Stimulated activated CD4-positive, alpha-beta T cell treated with anti-CD3 and anti-CD28 coated beads, Interleukin-1b, Interleukin-23, amount 100 ng/mL, for 48 hours (primary cell): ENCODE measurements at regions not wholly inside any gene's neighbourhood (a gene's known extent, or its start where the extent isn't known, plus 50 kb on each side); places are given as distances from the start of the nearest gene placed in this dataset.
"Not testable (repeated sequence)": the region's sequence is repeated elsewhere in the genome, so short reads cannot be mapped to it uniquely, and the experiment has no call there.

Source experiments
- DNase-seq: peaks from one replicate; pipeline ENCODE4 v3.0.0-alpha.2; 2020

DNA sequence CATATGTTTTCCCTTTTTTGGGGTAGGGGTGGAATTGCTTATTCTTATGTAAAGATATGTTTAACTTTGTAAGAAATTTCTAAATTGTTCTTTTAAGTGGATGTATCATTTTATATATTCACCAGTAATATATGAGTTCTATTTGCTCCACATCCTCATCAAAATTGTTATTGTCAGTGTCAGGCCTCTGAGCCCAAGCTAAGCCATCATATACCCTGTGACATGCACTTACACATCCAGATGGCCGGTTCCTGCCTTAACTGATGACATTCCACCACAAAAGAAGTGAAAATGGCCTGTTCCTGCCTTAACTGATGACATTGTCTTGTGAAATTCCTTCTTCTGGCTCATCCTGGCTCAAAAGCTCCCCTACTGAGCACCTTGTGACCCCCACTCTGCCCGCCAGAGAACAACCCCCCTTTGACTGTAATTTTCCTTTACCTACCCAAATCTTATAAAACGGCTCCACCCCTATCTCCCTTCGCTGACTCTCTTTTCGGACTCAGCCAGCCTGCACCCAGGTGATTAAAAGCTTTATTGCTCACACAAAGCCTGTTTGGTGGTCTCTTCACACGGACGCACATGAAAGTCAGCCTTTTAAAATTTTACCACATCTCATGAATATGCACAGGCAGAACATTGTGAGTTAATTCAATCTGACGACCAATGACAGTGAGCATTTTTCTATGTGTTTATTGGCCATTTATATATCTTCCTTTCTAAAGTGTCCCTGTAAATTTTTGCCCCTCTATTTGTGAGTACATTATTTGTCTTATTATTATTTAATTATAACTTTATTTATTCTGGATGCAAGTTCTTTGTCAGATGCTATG is 176.8 kb downstream of the CDC14C start:
- DNase-seq, result not testable (repeated sequence)

DNA sequence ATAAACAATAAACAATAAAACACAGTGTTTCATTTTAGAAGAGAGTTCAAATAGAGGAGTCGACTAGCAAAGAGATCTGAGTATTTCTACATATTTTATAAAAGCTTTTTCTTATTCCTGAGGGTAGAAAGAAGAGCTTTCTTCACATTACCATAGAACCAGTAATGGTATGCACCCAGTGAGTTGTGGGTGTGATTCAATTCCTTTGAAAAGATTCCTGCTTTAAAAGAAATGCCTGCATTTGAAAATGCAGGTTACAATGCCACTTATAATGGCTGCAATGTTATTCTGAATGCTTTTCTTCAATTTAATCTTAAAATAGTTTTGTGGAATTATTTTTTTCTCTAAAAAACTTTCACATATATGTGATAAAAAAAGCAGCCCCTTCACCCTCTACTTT is 178.1 kb downstream of the CDC14C start:
- DNase-seq, result no peak

DNA sequence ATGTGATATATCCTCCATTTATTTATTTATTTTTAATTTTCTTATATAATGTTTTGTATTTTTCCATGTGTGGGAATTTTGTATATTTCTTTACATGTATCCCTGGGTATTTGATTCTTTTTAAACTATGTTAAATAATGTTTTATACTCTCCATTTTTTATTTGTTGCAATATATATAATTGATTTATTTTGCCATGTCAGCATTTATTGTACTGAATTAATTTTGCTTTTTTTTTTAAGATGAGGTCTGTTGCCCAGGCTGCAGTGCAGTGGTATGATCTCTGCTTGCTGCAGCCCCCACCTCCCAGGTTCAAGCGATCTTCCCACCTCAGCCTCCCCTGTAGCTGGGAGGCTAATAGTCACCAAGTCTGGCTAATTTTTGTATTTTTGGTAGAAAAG is 187.4 kb downstream of the CDC14C start:
- no peak for DNase-seq

DNA sequence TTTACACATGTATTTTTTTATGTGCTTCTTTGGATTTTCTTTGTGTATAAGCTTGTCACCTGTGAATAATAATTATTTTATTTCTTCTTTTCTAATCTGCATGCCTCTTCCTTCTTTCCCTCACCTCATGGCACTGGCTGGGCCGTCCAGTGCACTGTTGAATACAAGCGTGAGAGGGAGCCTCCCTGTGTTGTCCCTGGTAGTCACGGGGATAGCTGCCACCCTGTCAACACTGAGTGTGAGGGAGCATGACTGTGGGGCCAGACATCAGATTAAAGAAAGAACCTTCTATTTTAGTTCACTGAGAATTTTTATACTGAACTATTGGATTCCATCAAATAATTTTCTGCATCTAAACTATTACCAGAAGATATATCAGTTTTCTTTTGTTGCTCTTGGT is 187.9 kb downstream of the CDC14C start:
- DNase-seq, result no peak

DNA sequence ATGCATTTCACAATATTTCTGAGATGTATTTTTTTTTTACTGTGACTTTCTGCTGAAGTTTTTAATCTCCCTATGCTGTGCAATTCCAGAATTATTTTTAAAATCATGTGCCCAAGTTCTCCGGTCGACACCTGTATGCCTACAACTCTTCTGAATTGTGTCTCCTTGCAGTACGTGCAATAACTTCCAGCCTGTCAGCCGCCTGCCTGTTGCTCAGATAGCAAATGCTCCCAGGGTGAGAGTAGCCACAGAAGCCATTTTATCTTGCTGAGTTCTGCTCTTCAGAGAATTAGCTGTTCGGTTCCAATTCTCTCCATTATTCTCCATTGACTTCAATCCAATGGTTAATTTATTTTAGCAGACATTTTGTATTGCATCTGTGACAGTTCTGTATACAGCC is 188.3 kb downstream of the CDC14C start:
- DNase-seq, result no peak

DNA sequence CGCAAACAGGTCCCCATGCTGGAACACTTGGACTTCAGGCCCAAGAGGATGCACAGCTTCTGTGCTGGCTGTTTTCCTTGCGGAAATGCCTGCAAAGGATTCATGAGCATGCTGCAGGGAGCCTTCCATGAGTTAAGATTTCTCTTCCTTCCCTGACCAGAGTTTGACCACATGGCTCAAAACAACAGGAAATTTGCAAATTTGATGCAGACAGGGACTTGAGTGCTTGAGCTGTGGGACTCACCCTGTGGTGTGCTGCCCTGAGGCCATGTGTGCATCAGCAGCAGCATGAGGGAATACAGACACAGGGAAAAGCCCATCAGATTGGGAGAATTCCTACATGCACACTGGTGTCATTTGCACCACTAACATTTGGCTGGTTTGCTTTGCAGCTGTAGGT is 195.4 kb downstream of the CDC14C start:
- DNase-seq, result no peak

DNA sequence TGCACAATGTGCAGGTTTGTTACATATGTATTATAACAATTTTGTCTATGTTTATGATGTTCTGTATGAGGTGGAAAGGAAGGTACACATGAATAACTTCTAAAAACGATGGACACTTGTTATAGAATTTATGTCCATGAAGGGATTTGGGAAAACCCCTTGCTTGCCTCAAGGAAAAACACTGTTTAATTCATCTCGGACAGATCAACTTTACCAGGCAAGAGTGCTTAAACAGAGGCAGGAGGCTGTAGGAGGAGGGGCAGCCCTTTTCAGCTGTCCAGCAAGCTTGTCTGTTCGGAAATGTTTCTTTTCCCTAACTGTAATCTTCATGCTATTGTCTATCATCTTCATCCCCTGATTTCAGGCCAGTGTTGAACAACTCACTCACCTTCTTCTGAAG is 200.9 kb downstream of the CDC14C start:
- no peak for DNase-seq

DNA sequence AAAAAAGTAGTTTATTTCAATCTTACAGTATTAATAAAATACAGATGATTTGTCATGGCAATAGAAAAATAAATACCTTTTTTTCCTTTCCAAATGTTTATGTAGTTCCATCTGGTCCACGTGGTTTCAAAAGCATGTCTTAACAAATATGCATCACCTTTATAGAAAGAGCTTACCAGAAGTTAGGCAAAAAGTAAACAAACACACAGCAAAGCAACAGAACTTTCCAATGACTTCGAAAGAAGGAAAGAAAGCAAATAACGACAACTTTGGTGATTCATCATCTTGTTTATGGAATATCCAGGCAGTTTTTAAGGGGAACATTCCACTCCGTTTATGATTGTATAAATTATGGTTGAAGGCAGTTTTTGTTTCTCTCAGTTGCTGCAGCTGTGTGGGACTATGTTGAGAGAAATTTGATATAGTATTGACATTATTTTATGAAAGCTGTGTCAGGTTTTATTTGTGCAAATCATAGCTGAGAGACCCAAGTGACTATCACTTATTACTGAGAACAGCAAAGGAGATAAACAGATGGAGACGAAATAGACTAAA is 203.1 kb downstream of the CDC14C start:
- no peak for DNase-seq

DNA sequence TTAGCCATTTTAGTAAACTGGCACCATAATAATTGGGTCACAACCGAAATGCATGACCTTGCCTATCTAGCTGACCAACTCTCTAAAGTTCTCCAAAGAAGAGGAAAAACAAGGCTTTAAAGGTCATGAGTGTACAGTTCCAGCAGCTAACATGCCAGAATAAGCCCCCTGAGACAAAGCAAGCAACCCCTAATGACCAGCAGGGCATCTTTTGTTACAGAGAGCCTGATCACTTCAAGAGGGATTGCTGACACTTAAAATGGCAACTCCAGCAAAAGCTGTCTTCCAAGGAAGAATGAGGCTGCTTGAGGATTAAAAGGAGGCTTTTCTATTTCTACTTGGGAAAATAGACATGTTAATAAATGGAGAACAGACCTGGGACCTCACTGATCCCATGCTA is 213.6 kb downstream of the CDC14C start:
- DNase-seq, result no peak

DNA sequence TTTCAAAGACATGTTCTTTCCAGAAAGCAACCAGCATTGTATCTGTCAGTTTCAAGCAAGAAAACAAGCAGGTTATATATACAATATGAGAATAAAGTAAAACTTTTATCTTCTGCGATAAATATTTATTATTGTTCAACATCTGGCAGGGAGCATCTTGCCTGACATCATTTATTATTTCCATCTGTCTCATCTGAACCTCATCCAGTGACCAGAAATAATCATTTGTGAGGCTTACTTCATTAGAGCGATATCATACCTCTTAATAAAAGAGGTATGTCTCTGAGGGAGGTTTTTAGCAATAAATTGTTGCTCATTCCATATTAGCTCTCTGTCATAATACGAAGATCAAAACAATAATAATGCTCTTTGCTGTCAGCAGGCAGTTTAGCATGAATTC is 226.1 kb downstream of the CDC14C start:
- no peak for DNase-seq

DNA sequence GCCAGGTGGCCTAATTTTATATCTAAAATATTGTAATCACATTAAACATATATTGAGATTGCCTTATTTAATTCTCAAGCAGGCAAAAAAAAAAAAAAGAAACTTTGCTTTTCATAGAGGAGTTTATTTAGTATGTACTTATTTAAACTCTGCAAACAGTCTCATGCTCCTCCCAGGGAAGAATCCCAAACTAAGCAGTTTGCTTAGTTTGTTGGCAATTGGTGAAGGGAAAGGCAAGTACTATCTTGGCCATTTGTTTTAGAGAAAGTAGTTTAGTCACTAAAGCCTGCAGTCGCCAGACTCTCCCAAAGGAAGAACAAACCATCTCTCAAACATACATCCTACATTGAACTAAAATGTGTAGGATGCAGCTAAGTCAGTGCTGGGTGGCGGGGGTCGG is 226.8 kb downstream of the CDC14C start:
- DNase-seq, result no peak

DNA sequence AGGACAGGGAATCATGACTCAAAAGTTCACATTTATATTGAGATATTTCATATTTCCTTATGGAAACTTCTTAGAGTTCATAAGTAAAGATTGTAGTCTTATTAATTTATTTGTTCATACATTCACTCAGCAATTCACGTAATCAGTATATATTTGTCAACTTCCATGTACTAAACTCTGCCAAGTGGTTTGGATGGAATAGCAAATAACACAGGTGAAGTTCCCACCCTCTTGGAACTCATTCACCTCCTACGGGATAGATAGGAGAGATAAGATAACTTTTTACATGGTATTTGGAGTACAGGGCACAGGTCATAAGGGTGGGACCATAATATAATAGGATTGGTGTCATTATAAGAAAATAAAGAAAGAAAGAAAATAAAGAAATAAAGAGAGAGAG is 234.0 kb downstream of the CDC14C start:
- no peak for DNase-seq

DNA sequence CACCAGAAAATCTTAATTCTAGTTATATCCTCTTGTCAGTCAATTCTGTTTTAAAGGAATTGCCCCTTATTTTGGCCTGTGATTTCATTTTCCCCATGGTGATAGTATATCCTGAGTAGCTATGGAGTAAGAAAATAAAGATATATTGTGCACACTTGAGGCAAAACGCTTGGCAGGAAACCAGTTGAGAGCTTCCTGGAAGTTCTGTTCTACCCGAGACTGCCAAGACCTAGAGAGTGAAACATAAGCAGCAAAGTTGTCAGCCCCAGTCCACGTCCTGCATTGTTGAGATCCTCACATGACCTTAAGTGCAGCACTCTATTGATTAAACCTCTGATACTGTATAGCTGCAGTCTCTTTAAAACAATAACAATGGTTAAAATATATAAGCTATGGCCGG is 235.2 kb downstream of the CDC14C start:
- DNase-seq, result no peak

DNA sequence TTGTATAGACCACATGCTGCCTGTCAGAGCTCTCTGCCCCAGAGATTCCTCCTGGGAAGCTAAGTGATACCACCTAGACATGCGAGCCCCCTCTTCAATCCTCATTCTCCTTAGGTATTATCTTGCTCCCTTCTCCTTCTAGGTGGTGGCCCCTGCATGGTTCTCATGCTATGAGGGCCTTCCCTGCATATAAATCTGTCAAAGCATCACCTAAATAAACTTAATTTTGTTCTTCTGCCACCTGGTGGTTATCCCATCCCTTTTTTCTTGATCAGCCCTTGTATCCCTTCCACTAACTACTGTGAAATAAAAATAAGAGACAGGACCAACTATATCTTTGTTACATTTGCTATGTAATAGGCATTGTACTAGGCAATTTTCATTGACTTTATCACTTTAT is 242.1 kb downstream of the CDC14C start:
- no peak for DNase-seq

DNA sequence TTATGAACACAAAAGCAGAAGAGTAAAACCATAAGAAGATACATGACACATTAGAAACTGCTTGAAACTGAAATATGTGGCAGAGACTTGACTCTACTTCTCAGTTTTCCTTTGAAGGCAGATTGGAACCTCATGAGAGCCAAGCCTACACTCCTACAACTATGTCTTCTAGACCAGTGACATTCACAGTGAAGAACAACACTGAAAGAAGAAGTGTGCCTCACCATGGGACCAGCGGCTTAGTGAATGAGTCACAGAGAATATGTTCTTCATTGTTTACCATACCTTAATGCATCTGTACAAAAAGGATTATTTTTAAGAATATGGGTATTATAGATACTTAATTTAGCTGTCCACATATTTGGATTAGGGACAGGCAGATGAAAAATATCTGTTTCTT is 248.3 kb downstream of the CDC14C start:
- DNase-seq, result no peak

DNA sequence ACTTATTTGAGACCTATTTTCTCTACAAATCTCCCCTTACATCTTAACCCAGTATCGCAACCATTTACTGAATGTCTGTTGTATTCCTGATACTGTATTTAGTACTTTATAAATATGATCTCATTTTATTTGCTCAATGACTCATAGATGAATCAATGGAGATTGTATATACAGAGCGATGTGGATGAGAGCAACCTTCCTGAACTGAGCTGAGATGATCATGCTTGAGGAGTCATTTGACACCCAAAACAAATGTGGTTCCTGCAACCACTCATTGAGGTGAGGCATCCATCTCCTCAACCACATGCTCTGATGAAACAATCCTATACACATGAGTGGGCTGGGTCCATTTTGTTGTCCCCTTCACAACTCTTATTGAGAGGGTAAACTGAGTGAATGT is 250.0 kb downstream of the CDC14C start:
- DNase-seq, result no peak

DNA sequence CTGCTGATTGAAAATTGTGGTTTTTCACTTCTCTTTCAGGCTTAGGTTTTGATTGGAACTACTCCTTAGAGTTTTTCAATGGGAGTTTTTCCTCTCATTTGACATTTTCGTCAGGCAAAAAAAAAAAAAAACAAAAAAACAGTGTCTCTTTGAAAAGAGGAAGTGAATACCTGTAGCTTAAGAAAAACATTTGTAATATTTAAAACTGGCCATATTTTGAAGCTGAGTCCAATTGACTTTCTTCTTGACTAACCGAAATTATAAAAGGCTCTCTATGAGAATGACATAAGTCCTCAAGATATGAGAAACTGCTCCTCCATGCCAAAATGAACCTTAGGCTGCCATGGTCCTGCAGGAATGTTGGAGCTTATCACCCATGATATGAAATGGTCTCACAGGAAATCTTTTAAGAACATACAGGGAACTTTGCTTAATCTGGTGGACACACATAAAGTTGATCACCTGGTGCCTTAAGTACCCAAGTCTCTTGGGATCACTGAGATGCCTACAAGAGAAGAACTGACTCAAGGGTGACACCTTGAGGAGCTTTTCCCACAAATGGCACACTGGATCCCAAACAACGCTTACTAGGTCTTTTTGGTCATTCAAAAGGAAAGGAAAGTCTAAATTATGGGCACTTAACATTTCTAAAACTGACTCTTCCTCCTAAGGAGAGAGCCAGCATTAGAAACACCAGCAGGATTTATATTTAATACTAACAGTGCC is 263.4 kb downstream of the CDC14C start:
- no peak for DNase-seq

DNA sequence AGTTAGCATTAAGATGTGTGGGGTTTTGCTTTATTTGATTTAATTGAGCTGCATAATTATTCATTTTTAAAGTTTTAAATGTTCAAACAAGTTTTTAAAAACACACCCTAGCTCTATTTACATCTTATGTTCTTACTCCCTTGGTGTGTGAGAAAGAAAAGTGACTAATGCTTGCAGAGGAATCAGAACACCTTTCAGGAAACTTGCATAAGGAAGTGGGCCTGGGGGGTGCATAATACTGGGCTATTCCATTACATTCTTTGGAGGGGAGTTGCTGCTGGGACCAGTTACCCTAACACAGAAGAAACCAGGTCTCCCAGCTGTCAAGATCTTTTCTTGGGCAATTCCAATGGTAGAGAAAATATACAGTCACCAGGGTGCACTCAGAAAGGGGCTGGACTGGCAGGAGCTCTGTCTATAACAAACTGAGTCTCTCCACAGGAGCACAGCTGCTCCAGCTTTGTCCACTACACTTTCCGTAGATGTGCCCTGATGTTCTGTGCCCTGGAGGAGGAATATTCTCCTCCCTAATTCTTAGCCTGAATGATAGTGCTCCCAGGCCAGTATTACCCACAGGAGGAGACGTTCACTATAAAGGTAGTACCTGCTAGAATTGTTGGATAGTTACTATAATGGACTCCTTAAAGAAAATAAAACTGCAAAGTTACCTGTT is 304.2 kb downstream of the CDC14C start:
- no peak for DNase-seq

DNA sequence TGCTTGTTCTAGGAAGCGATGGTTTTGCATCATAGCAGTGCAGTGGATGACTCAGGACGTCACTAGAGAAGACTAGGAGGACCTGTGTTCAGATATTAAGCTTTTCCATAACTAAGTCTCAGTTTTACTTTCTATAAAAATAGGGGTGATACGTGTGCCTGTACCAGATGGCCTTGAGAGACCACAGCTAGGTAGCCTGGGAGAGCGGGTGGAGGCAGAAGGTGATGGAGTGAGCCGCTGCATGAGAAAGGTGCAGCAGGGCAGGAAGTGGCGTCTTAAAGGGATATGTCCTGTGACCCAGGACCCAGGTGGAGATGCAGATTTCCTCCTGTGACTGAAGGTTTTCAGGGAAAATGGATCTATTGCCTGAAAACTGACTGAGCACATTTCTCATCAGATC is 304.9 kb downstream of the CDC14C start:
- no peak for DNase-seq

DNA sequence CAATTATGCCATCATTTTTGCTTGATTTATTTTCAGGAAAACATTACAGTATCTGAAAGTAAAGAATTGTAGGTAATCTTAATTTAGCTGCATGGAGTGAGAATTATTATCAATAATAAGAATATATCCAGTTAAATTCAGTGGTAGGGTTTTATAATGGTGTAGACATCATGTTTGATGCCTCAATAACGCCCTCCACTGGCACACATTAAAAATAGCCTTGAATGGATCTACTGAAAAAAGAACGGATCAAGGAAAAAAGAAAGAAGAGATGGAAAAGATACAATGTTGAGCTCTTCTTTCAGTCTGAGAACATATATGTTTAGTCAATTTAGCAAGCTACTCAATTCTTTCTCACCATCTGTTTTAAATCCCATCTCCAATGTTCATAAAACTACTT is 319.2 kb downstream of the CDC14C start:
- DNase-seq, result no peak

DNA sequence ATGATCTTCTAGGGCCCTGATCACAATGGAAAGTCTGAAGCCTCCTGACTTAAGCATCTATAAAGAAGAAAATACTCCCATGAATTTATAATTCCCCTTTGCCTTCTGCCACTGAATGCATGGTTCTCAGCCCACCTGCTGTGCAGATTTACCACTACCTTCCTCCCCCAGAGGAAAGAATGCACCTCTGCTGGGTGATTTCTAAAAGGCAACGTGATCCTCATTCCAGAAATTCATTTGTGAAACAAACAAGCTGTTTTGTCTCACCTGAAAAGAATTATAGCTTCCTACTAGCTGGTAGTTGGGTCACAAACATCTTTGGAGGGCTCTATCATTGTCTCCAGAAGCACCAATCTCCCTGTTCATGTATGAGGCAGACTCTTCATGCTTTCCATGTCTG is 320.2 kb downstream of the CDC14C start:
- no peak for DNase-seq

DNA sequence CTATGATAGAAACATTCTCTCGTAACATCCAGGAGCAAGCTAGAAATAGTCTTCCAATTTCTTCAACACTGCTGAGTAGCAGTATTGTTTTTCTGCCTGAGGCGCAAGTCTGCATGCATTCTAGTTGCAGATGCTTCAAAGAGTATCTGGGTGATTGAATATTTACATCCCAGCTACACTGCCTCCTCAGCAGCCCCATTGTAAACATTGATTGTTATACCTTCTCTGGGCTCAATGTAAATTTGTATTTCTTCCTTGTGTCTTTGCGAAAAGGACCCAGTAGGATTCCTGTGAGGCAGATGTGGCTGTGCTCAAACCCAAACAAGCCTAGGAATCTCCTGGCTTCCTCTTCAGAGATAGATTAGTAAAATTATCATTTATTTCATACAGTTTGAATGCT is 320.7 kb downstream of the CDC14C start:
- no peak for DNase-seq

DNA sequence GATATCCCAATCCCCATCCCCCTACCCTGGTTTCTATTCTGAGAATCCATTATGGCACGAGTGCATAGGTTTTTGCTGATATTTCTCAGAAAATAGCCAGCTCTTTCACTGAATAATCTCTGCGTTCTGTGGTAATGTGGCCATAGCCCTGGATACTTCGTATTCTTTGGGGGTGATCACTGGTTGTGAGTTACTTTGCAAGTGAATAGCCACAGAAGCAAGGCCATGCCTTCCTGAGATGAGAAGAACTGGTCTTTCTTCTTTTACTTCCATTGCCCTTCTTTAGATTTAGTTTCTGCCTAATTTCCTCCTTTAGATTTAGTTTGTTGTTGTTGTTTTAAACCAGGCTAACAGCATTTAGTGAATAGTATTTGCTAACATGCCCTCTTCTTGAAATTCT is 323.4 kb downstream of the CDC14C start:
- no peak for DNase-seq

DNA sequence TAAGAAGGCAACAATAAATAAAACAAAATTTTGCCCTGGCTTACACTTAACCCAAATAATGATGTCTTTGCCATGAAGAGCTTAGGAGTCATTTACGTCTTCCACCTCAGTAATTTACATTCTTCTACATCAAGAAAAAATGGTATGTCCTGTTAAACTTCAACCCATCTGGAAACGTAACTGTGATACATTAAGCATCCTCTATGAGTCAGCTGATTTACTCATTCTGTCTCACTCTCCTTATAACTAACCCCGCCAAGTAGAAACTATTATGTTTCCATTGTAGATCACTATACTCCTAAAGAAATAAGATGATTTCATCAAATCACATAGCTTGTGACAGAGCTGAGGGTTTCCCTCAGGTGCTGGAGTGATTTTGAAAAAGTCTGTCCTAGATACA is 330.7 kb downstream of the CDC14C start:
- DNase-seq, result no peak
